ENCODE measurements at regions not wholly inside any gene's neighbourhood (a gene's known extent, or its start where the extent isn't known, plus 50 kb on each side); places are given as distances from the start of the nearest gene placed in this dataset.
A peak's percentile ranks its signal among the peaks of the same experiment; 100 is the strongest.

DNA sequence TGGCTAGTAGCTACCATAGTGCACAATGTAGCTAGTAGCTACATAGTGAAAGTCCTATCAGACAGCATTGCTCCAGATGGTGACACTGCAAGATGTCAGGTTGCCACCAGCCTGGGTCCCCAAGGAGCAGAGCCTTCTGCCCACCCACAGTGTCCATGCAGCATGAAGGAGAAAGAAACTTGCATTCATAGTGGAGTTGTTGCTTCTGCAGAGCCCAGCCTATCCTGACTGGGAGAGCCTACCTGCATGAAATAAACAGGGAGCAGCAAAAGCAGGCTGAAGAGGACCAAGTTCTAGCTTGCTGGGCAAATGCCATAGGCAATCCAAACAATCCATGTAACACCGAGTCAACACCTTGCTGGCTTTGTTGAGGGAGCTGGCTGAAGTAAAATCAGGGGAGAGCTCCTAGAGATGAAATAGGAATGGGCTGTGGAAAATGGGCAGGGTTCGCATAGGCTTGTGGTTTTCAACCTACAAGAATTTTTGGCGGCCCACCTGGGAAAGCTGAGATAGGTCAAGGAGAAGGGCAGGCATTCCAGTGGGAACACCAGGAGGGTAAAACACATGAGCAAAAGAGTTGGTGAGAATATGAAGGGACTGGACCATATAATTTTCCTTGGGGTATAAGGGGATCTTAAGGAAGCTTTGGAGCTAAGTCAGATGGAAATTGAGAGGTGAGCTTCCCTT lies 195.8 kb downstream of the CYP26B1 start:
- no peak for DNase-seq

DNA sequence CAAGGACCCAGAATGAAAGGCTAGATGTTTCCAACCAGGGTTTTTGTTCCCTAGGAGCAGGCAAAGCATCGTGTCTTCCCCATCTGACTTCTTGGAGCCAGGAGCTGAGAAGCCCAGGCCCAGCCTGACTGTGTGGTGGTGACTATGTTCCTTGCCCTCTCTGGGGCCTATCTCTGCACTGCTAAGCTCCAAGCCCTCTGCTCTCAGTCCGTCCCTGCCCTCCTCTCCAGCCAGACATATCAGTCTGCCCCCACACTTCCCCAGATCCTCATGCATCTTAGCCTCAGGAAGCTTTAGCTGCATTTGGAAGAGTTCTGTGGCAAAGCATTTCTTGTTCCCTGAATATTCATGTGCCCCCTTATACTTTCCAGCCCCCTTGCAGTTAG lies 196.6 kb downstream of the CYP26B1 start:
- no peak for DNase-seq

DNA sequence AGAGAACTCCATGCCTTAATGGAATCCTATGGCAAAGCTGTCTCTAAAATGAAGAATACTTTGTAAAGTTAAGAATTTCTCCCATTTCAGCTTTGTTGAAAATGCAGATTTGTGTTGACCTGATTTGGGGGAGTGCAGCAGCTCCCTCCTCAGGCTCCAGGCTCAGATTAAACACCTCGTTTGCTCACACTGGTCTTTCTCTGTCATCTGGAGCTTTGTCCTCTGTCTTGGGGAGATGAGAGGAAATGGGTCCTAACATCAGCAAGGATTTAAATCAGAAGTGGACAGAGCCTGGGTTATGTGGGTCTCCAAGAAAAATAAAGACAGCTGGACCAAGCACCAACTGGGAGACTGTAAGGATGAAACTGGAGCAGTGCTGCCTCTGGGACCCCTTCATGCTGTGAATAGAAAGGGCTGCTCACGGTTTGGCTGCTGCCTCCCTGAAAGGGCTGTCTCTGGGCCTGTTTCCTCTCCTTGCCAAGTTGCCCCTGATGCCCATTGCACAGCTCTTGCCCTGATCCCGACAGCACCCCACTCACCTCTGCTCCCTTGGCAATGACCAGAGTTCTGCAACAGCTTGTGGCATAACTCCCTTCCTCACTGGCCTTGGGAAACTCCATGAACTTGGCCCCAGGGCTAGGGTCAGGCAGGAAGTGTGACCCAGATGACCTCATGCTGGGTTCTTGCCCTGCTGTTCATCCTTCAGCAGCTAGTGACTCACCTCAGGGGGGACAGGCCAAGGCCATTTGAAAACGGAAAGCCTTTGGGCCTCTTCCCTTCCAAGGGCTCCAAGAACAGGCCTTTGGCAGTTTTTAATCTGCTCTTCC lies 197.2 kb downstream of the CYP26B1 start:
- peak; percentile 15 to 76 for DNase-seq

DNA sequence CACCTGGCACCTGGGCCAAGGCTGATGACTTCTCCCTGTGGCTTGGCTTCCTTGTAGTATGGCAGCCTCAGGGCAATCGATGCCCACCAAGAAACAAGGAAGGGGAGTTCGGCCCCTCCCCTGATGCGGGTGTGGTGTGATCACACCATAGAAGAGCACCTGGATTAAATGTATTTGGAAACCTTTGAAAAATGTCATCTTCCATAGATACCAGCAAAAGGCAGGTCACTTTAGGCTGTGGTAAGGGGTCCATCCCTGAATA lies 198.2 kb downstream of the CYP26B1 start:
- DNase-seq, result no peak

DNA sequence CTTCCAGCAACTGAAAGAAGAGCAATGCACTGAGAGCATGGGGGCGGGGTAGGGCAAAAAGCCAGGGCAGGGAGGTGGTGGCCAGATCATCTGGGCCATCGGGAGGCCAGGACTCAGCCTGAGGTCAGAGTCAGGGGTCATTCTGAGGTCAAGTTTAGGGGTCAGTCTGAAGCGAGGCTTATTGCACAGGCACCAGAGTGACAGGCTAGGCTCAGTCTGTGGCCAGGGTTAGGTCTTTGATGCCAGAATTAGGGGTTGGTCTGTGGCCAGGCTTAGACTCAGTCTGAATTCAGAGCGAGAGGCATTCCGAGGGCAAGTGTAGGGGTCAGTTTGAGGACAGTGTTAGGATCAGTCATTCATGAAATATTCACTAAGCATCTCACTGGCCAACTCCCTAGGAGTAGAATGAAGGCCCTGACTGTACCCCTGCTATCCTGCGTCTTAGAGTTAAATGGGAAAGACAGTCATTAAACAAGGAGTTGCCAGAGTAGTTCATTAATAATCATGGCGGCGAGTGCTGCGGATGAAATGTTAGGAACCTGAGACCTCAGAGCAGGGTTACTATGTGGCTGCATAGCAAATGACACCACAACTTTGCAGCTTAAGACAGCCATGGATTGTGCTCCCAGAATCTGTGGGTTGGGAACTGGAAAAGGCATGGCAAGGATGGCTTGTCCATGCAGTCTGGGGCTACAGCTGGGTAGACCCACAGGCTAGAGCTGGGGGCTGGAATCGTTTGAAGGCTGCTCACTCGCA lies 198.7 kb downstream of the CYP26B1 start:
- DNase-seq, result no peak

DNA sequence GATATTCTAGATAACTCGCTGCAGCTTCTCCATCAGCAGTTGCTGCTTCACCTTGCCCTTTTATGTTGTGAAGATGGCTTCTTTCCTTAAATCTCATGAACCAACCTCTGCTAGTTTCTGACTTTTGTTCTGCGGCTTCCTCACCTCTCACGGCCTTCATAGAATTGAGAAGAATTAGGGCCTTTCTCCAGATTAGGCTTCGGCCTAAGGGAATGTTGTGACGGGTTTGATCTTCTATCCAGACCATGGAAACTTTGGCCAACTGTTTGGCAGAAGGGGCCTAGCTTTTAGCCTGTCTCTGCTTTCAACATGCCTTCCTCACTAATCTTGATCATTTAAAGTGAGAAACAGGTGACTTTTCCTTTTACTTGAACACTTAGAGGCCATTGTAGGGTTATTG lies 199.9 kb downstream of the CYP26B1 start:
- no peak for DNase-seq

DNA sequence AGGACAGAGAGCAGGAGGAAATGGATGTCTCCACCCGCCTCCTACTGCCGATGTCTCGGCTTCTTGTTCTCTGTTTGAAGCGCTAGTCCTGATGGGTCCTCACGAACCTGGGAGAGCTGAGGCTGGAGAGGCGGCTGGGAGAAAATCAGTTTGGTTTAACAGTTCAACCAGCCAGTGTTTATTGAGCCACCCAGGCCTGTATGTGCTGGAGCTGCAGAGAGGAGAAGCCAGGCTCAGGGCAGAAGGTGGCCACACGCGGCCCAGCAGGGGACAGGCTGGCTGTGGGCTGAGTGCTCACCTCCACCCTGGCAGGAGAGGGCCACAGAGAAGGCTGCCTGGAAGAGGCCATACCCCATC lies 202.1 kb downstream of the CYP26B1 start:
- DNase-seq, result no peak

DNA sequence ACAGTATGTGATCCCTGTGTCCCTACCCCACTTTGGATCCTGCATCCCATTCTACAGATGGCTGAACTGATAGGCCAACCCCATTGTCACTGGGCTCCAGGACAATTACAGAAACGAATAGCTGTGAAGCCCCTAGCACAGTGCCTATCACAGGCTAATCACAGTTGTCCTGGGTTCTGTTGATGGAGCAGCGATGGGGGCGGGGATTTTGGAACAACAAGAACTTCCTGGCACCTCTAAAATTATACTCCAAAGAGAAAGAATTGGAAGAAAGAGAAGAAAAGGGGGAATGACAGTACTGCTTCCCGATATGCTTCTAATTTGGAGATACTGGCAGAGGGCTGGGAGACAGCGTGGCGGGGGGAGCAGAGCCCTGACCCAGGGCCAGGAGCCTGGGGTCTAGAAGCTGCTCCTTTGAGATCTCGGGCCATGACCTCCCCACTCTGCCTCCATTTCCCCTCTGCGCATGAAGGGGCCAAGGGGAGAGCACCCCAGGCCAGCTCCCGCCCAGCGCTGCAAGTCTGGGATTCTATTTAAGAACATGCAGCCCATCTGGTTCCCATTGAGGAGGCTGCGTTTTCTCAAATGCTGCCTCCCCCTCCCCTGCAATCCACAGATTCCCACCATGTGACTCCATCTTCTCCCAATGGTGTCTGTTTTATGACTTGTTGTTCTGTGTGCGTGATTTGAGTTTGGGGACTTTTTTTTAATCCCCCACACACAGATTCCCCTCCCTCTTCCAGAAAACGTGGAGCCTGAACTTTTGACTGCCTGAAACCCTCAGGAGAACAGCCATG lies 202.7 kb downstream of the CYP26B1 start:
- DNase-seq, result no peak

DNA sequence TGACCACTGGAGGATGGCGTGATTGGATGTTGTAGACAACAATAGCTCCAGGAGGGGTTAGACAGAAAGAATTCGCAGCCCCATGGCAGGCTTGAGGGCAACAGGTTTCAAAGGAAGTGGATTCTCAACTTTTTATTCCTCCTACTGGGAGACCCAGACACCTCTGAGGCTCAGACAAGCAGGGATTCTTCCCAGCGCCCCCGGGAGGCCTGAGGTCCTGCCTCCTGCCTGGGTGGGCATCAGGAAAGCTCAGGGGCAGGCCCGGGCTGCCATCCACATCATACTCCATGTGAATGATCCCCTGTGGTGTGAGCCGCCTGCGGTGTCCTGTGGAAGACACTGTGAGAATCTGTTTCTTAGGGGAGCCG lies 203.5 kb downstream of the CYP26B1 start:
- no peak for DNase-seq

DNA sequence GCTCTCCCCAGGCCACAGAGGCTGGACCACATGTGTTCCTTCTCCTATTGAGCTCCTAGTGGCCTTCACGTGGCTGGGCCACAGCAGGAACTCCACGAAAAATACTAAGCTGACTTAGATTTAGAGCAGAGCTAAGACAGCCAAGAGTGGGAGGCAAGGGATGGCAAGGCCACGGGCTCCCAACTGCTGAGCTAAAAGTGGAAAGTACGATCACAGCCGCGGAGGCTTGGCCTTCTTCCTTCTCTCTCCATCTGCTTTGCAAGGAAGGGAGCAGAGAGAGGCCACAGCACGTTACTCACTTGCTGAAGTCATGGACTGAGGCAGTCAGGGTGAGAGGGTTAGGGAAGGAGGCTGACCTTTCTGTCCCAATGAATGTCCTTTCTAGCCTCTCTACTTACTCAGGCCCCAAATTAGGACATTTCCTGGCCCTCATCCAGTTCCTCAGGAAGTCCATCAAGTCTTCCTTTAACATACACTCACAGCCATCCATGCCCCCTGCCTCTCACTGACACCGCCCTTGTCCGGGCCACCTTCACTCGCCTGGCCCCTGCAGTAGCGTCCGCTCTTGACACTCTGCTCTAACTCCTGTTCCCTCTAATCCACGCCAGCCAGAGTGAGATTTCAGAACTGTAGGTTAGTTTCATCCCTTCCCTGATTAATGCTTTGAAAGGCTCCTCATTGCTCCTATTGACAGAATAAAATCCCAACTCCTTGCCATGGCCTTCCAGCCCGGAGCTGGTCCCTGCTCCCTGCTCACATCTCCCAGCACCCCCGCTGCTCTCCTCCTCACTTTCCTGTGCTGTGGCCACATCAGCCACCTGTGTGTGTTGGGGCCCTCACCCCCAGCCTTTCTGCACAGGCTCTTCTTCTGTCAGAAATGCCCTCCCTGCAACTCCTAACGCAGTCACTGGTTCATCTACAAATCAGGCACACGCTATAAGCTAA lies 204.2 kb downstream of the CYP26B1 start:
- DNase-seq, result no peak

DNA sequence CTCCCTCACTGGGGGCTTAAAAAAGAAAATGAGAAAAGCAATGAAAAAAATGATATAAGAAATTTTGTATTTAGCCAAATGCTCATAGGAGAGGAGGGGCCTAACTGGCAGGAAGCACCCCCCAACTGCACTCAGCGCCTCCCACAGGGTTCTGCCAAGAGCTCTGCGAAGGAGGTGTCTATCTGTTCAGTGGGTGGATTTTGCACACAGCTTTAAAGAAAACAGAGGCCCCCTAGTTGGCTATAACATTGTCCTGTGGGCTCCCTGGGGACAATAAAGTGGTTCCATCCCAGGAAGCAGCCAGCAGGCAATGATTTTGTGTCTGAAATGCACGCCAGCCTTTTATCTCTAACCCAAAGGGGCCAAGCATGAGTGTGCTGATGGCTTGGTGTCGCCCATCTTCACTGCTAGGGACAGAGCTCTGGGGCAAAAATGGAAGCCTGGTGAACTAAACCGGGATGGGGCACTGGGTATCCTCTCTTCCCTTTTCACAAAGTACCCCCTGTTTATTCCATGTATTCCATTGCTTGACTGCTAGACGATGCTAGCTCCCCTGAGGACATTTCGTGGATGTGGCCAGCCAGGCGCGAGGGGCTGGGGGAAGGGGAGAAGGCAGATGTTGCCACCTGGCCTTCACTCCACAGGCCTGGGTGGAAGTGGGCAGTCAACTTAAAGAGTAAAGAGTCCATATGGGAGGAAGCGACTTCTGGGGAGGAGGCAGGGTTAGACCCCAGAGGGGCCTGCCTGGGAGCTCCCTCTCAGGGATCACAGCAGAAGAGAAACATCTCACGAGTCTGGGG lies 205.7 kb downstream of the CYP26B1 start:
- DNase-seq, result no peak

DNA sequence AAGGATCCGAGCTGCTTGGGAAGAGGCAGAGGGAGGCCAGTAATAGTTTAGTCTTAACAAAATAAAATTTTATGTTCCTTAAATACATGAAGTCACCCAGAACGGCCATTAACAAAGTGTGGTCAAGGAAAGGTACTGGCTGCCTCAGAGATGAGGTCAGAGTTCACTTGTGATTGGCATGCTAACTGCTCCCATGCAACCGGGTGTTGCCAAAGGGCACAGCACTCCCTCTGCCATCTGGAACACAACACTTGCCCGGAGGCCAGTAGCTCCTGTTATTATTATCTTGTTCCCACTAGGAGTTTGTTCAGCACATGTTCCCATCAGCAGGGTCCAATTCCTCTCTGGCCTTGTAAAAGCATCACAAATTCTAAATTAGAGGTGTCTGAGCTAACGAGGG lies 207.0 kb downstream of the CYP26B1 start:
- DNase-seq, result no peak

DNA sequence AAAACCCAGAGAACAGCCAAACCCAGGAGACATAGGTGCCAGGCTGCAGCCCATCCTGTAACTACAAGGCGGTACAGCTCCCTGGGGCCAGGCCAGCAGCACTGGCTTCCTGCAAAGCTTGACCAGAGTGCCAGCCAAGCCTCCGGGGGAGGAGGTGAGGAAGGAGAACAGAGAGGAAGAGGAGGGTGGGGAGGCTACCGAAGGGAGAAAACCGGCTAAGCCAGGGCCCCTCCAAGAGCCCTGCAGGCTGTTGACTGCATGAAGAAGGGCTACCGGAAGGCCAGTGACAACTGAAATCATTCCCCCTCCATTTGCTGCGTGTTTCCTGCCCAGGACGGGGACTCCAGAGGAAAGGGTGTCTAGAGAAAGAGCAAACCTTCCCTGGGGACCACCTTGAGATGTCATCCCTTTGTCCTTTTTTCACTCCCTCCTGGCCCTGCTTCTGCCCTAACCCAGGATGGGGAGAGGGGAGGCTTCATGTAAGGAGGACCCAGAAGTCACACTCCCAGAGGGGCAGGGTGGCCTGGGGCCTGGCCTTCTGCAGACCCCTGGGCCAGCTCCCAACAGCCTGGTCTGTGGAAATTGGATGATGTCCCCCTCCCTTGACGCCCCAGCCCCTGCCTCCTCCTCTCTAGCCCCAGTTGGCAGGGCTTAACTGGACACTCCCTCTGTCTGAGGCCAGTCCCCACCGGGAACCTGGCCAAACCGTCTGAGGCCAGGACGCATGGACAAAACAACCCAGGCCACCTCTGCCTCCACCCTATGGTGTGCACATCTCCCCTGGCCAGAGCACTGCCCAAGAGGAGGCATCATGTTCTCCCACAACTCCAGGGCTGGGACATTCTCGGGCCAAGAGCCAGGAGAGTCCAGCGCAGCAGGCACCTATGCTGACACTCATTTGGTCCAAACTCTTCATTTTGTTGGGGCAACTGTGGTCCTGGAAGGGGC lies 207.8 kb downstream of the CYP26B1 start:
- no peak for DNase-seq

DNA sequence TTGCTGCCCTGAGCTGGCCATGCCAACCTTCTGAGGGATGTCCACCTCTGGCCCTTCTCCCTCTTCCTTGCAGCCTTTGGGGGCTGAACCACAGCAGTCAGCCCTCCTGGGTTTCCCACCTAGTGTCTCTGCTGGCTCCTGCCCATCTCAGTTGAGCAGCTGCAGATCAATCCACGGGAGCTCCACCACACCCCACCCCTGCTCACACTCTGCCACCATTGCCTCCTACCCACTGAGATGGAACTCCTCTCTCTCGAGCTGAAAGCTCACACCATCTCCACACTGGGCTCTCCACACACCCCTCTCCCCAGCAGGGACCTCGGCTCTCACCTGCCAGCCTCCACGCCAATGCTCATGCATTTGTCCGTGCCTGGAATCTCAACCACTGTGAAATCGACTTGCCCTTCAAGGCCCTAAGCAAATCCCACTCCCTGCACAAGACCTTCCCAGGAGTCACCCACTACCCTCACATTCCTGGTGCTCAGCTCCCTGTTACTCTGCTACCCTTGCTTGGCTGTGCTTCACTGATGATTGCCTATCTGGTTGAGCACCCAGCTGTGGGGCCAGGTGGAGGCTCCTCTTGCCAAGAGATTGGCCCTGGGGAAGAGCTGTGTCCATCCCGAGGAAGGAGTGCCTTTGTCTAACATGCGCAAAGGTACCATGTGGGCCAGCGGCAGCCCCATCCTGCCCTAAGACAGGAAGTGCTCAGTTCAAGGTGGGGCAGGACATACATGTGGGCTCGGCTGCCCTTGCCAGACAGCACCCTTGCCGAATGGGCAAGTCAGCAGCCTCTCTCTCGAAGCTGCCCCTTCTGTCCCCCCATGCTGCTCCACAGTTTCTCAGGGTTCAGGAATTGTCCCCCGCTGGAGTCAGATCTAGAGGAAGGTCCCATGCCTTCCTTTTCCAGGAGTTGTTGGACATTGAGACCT lies 208.7 kb downstream of the CYP26B1 start:
- DNase-seq, result no peak

DNA sequence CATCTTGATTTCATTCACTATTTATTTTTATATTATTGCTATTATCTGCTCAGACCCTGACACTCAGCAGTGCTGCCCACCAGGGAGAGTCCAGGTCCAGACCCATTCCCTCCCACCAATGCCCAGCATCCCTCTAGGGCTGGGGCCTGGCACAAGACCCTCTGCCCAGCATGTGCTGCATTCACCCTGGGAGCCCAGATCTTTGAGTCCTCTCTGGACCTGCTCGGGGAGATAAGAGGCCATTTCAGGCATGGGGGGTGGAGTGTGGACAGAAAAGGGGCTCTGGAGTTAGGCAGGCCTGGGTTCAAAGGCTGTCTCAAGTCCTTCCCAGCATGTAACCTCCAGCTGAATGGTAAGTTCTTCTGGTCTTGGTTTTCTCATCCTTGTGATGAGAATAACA lies 209.6 kb downstream of the CYP26B1 start:
- DNase-seq, result no peak

DNA sequence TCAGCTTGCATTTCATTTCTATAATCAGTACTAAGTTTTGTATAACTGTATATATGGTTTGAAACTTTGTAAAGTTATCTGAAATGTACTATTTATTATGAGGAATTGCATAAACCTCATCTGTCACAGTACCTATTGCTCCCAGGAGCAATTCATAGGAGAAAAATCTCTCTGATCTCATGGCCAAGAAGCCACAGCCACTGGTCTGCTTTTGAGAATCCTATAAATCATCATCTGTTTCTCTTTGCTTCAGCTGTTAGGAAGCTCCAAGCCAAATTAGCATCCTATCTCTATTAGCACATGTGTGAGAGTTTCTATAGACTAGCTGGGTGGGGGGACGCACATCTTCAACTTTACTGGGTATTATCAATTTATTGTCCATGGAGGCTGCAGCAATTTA lies 210.3 kb downstream of the CYP26B1 start:
- no peak for DNase-seq

DNA sequence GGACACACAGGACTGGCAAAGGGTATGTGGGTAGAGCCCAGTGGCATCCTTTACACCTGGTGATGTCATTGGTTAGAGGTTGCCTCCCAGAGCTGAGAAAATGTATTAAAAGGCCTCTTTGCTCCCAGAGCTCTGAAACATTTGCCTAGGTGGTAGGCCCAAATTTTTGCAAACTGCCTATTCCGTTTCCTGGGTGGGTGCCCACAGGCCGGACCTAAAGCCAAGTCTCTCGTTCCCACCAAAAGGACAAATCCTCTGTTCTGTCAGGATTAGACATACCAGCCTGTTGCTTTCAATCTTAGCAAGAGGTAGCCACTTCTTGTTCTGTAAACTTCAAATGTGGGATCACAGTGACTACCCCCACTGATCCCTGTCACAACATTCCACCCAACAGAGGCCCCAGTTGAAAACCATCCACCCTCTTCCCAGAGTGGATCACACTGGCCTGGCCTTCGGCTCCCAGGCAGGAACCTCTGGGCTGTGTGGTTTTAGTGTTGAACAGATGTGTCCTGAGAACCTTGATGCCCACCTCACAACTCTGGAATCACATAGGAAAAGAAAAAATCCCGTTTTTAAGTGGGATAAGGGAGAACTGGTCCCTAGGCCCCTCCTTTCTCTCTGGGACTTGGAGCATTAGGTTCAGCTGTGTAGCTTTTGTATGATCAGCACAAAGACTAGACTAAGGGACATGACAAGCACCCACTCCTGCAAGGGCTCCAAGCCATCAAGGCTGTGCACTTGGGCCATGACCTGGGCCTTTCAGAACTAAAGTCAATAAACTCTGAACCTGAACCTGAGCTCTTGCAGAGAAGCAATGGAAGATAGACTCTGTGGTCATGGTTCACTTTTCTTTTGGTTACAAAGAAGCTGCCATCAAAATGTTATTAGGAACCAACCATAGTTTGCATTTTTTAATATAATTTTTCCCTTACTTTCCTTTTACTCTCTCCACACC lies 211.3 kb downstream of the CYP26B1 start:
- DNase-seq, result no peak
